HG03342 (cell line): ENCODE measurements at regions not wholly inside any gene's neighbourhood (a gene's known extent, or its start where the extent isn't known, plus 50 kb on each side); places are given as distances from the start of the nearest gene placed in this dataset.
"Not testable (repeated sequence)": the region's sequence is repeated elsewhere in the genome, so short reads cannot be mapped to it uniquely, and the experiment has no call there.

Source experiments
- ATAC-seq: cut with Tn5 transposase; IDR thresholded peaks from one replicate; pipeline ENCODE4 v1.9.1; 2021; ENCODE audit warnings: mild to moderate bottlenecking, moderate library complexity; ENCODE audit not compliant: unreplicated experiment

DNA sequence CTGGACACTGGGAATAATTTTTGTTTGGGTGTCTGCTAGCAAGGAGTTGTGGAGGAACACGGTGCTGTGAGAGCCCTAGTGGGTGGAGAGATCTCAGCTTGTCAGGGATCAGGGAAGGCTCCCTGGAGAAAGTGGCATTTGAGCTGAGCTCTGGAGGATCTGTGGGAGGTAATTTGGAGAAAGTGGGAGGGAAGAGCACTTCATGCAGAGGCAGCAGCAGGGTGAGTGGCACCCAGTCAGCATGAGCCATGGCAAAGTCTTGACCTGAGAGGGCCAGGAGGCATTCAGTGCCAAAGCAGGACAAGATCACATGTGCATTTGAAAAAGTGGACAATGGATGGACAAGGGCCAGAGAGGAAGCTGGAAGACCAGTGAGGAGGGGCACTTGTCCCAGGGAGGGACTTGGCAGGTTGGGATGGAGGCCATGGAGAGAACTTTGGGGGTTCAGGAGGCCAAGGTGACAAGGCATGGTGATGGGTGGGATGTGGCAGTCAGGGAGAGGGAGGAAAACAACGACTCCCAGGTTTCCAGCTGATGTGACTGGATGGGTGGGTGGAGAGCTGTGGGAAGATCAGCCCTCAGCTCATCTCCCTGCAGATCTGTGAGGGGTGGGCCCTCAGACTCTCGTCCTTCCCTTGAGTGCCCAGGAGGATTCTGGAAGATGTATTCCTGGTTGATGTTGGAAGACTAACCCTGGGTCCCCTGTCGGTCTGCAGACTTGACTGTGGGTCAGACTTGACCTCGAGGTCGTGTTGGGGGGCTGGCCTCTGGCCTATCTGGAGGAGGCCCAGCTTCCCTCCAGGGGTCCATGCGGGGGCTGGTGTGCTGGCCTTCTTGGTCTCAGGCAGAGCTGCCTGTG is 68.9 kb upstream of the PITX1 start:
- ATAC-seq, result no peak

DNA sequence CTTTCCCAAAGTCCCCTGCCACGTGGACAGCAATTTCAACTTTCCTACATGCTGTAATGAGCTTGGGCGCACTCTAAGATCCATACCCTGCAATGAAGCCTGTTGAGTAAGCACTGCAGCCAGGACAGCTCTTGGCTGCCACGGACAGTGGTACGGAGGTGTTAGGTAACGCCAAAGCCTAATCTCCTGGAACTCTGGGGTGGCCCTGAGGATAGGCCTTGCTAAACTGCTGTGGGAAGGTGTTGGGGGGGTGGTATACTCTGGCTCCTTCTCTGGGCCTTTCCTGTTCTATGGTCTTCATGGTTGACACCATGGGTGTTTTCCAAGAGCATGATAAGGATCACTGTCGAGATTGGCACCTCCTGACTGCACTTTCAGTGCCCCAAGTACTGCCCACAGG is 66.4 kb upstream of the PITX1 start:
- ATAC-seq, result no peak

GRCh38 chr5:135100011-135100410 is 66.0 kb upstream of the PITX1 start:
- ATAC-seq, result no peak

DNA sequence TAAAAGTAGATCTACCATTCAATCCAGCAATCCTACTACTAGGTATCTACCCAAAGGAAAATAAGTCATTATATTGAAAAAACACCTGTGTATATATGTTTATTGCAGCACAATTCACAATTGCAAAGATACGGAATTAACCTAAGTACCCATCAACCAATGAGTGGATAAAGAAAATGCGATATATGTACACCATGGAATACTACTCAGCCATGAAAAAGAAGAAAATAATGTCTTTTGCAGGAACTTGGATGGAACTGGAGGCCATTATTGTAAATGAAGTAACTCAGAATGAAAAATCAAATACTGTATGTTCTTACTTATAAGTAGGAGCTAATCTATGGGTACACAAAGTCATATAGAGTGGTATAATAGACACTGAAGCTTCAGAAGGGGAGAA is 63.4 kb upstream of the PITX1 start:
- ATAC-seq, result no peak

DNA sequence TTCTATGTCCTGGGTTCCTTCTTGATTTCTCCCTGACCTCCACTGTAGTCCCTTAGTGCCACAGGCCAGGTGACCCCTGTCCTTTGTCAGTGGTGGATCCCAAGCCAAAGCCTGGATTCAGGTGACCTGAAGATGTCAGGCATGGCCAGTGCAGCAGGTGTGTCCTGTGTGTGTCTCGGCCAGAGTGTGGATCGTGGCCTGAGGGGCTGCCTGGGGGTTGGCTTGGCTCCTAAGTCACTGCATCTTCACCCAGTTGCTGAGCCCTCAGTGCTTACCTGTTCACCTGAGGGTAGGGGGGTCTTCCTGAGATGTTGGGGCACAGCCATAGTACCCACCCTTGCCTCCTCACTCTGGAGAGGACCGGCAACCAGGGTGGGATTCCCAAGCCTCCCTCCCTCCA is 61.8 kb upstream of the PITX1 start:
- no peak for ATAC-seq

GRCh38 chr5:135095052-135095715 is 61.2 kb upstream of the PITX1 start:
- no peak for ATAC-seq

DNA sequence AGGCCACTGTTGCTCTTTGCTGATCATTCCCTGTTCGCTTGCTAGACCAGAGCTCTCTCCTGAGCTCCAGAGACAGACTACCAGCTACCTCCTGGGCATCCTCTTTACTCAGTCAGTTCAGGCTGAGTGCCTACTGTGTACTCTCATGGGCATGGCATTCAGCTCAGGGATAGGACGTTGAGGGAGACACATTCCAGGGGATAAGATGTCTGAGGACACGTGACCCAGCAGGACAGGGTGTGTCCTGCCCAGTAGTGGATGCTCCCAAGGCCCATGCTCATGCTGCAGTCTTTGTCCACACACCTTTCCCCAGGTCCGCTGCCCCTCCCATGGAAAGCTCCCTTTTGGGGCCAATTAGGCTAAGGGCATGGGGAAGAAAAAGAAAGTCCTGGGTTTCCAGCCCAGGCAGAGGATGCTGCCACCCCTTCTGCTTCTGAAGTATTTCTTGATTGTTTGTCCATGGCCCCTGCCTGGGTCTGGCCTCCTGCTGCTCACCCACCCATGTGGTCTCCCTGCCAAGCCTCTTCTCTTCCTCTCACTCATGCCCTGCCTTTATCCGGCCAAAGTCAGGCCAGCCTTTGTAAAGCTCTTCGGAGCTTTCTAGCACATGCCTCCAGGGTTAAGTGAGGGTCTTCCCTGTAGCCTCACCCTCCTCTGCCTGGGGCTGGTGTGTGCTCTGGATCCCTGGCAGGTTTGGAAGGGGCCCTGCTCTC is 60.5 kb upstream of the PITX1 start:
- ATAC-seq, result no peak

DNA sequence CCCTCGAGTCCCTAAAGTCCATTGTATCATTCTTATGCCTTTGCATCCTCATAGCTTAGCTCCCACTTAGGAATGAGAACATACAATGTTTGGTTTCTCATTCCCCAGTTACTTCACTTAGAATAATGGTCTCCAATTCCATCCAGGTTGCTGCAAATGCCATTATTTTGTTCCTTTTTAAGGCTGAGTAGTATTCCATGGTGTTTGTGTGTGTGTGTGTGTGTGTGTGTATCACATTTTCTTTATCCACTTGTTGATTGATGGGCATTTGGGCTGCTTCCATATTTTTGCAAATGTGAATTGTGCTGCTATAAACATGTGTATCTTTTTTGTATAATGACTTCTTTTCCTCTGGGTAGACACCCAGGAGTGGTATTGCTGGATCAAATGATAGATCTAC is 59.5 kb upstream of the PITX1 start:
- not testable (repeated sequence) for ATAC-seq

GRCh38 chr5:135092476-135092875 is 58.4 kb upstream of the PITX1 start:
- ATAC-seq, result no peak

DNA sequence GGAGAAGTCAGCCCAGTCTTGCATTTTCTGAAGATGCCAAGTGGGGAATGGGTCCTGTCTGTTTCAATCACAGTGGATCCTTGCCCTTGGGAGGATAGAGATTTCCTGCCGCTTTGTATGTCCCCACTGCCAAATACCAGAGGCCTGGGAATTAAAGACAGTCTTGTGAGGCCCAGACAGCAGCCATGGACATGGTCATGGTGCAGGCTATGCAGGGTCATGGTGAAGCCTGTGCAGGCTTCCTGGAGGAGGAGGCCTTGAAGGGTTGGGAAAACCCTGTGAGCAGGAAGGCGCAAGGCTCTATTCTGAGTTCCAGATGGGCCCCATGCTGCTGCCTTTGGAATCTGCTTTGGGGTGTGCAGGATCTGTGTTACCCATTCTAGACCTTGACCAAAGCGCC is 57.3 kb upstream of the PITX1 start:
- no peak for ATAC-seq

DNA sequence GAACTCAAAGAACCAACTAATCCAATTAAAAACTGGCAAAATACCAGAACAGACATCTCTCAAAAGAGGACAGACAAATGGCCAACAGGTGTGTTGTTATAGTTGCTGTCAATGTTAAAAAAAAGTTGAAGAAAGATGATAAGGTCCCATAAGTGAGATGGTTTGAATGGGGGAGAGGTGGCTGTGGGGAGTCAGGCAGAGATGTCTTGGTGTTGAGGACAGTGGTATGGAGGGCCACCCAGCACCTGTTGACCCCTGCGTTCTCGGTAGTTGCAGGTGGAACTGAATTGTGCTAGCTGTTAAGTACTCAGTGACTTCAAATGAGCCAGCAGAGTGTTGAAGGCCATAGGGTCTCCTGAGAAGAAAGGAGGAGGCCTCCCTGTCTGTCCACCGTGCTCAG is 55.9 kb upstream of the PITX1 start:
- no peak for ATAC-seq

DNA sequence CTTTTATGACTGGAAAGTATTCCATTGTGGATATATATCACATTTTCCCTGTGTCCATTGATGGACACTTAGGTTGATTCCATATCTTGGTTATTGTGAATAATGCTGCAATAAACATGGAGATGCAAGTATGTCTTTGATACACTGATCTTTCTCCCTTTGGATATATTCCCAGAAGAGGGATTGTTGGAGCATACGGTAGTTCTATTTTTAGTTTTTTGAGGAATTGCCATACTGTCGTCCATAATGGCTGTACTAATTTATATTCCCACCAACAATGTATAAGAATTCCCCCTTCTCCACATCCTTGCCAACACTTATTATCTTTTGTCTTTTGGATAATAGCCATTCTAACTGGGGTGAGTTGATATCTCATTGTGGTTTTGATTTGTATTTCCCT is 54.9 kb upstream of the PITX1 start:
- ATAC-seq, result no peak

DNA sequence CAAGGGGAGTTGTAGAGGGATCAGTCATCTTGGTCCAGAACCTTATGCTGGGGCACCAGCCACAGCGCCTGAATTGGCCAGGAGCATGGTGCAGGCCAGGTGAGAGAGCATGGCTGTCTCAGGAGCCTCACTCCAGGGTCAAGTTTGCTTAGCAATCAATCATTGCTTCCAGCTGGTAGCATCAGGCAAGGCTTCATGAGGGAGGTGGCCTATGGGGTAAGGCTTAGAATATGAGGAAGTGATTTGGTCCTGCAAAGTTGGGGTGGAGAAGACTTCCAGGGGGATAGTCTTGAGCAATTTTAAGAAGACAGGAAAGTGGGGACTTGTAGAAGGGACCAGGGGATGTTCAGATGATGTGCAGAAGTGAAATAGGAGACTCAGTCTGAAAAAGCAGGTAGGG is 53.9 kb upstream of the PITX1 start:
- ATAC-seq, result no peak

- no peak for ATAC-seq
Measured at GRCh38 chr5:135085936-135086725, 52.1 kb upstream of the PITX1 start.

- ATAC-seq, result no peak
Measured at GRCh38 chr5:135085133-135085935, 51.3 kb upstream of the PITX1 start.
